ENCODE measurements at regions not wholly inside any gene's neighbourhood (a gene's known extent, or its start where the extent isn't known, plus 50 kb on each side); places are given as distances from the start of the nearest gene placed in this dataset.

DNA sequence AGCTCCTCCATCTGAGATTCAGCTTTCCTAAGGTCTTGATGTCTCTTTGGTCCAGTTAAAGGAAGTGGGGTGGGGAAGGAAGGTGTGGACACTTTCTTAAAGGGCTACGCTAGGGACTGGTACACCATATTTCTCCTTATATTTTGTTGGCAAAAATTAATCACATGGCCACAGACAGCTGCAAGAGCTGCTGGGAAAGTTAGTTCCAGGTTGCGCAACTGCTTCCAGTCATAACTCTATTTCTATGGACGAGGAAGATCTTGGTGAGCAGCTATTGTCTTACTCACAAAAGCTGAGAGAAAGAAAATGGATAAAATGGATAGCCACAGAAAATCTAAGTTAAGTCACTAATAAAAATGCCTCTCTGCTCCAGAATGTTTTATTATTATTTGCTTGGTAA lies 60.7 kb upstream of the PPM1B start:
- no peaks in the 10 kb centered on the region for H3K36me3 ChIP-seq (ENCODE audit: low read depth, missing control alignments)
- H3K27me3 ChIP-seq: no peaks in the 10 kb centered on the region
- no peak overlapping the region for H3K27ac ChIP-seq
- DNase-seq: no peak
- intact Hi-C loops (cut with DNase I; ENCODE audit: low total_unique reads): no loop called here
- TF ChIP-seq POLR2A (IDR thresholded peaks at IDR 0.05): no peak
- no peaks in the 10 kb centered on the region for H3K9me3 ChIP-seq
- 92 to 96% methylated on average over 3 of the region's 3 CpGs for WGBS, 2 donors
- H3K4me1 ChIP-seq: peaks cover 12% of the 10 kb centered on the region
- no peak overlapping the region for H3K4me3 ChIP-seq

DNA sequence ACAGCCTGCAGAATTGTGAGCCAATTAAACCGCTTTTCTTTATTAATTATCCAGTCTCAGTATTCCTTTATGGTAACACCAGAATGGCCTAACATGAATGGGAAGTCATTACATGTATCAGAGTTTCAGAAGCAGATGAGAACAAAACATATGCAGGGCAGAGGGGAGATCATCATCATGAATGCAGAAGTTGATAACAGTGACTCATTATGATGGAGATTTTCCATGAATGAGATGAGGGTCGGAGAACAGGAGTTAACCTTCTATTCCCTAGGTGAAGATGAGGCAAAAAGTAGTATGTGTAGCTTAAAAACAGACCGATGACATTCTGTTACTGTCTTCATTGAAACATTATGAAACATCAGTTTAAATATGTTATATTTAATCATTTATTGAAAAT lies 59.5 kb upstream of the PPM1B start:
- no peak for DNase-seq
- intact Hi-C loops (cut with DNase I; ENCODE audit: low total_unique reads): no loop called here
- H3K27me3 ChIP-seq: no peaks in the 10 kb centered on the region
- no peaks in the 10 kb centered on the region for H3K4me1 ChIP-seq
- H3K27ac ChIP-seq: no peak overlapping the region
- TF ChIP-seq, protein P1, sequence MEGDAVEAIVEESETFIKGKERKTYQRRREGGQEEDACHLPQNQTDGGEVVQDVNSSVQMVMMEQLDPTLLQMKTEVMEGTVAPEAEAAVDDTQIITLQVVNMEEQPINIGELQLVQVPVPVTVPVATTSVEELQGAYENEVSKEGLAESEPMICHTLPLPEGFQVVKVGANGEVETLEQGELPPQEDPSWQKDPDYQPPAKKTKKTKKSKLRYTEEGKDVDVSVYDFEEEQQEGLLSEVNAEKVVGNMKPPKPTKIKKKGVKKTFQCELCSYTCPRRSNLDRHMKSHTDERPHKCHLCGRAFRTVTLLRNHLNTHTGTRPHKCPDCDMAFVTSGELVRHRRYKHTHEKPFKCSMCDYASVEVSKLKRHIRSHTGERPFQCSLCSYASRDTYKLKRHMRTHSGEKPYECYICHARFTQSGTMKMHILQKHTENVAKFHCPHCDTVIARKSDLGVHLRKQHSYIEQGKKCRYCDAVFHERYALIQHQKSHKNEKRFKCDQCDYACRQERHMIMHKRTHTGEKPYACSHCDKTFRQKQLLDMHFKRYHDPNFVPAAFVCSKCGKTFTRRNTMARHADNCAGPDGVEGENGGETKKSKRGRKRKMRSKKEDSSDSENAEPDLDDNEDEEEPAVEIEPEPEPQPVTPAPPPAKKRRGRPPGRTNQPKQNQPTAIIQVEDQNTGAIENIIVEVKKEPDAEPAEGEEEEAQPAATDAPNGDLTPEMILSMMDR (IDR thresholded peaks at IDR 0.05): no peak
- TF ChIP-seq POLR2A (IDR thresholded peaks at IDR 0.05): no peak
- H3K4me3 ChIP-seq: no peak overlapping the region
- H3K9me3 ChIP-seq: no peaks in the 10 kb centered on the region
- H3K36me3 ChIP-seq (ENCODE audit: low read depth, missing control alignments): no peaks in the 10 kb centered on the region
- 85 to 95% methylated on average over 3 of the region's 3 CpGs for WGBS, 2 donors

DNA sequence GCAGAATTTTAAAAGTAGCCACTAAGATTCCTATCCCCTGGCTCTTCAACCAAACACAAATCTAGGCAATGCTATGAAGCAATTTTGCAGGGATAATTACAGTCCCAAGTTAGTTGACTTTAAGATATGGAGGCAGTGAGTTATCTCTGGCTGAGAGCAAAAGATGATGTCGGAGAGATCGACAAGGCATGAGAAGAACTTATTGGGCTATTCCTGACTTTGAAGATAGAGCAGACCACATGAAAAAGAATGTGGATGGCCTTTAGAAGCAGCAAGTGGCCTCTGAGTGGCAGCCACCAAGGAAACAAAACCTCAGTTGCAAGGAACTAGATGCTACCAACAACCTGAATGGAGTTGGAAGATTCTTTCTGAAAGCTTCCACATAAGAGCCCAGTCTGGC lies 58.2 kb upstream of the PPM1B start:
- no peaks in the 10 kb centered on the region for H3K36me3 ChIP-seq (ENCODE audit: low read depth, missing control alignments)
- H3K27ac ChIP-seq: no peak overlapping the region
- no peaks in the 10 kb centered on the region for H3K27me3 ChIP-seq
- intact Hi-C loops (cut with DNase I; ENCODE audit: low total_unique reads): no loop called here
- DNase-seq: no peak
- H3K4me1 ChIP-seq: no peaks in the 10 kb centered on the region
- H3K4me3 ChIP-seq: no peak overlapping the region
- WGBS, 2 donors: 33 to 55% methylated on average over 2 of the region's 2 CpGs
- no peaks in the 10 kb centered on the region for H3K9me3 ChIP-seq
- TF ChIP-seq POLR2A (IDR thresholded peaks at IDR 0.05): no peak
- TF ChIP-seq, protein P1 (IDR thresholded peaks at IDR 0.05): no peak

DNA sequence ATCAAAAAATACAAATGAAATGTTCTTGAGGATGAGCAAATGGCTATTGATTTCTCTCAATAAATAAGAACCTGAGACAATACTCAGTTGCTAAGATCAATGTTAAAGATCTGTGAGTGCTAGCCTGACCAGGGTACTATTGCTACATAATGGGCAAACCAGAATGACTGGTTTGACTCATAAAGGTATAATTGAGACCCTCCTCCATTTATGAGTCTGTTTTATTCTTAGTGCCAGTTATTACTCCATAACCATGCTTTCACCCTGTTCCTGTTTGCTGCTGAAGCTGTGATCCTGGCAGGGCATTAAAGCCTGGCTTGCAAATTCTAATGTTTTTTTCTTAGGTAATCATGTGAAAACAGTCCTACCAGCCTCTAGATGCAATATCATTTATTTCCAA lies 56.6 kb upstream of the PPM1B start:
- intact Hi-C loops (cut with DNase I; ENCODE audit: low total_unique reads): no loop called here
- no peaks in the 10 kb centered on the region for H3K4me1 ChIP-seq
- no peaks in the 10 kb centered on the region for H3K27me3 ChIP-seq
- no peak for DNase-seq
- TF ChIP-seq, protein P1 (IDR thresholded peaks at IDR 0.05): no peak
- TF ChIP-seq POLR2A (IDR thresholded peaks at IDR 0.05): no peak
- no peaks in the 10 kb centered on the region for H3K36me3 ChIP-seq (ENCODE audit: low read depth, missing control alignments)
- H3K9me3 ChIP-seq: no peaks in the 10 kb centered on the region
- H3K4me3 ChIP-seq: no peak overlapping the region
- no peak overlapping the region for H3K27ac ChIP-seq

DNA sequence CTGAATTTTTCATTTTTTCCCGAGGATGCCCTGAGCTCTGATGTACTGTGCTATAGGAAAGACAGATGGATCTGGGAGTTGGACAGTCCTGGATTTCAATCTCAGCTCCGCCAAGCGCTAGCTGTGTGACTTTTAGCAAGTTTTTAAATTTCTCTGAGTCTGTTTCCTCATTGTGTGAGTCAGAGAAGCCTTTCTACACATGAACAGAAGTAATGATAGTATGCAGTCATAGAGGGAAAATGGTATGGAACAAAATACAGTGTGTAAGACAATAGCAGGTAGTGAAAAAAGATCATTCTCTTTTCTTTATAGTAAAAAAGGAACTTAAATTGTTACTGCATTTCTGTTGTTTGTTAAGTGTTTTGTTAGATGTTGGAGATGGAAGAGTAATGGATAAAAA lies 52.4 kb upstream of the PPM1B start:
- no peaks in the 10 kb centered on the region for H3K4me1 ChIP-seq
- no peaks in the 10 kb centered on the region for H3K36me3 ChIP-seq (ENCODE audit: low read depth, missing control alignments)
- 88 to 89% methylated on average over 3 of the region's 3 CpGs for WGBS, 2 donors
- H3K4me3 ChIP-seq: no peak overlapping the region
- intact Hi-C loops (cut with DNase I; ENCODE audit: low total_unique reads): no loop called here
- TF ChIP-seq, protein P1 (IDR thresholded peaks at IDR 0.05): no peak
- TF ChIP-seq POLR2A (IDR thresholded peaks at IDR 0.05): no peak
- H3K27me3 ChIP-seq: no peaks in the 10 kb centered on the region
- no peaks in the 10 kb centered on the region for H3K9me3 ChIP-seq
- DNase-seq: no peak
- H3K27ac ChIP-seq: no peak overlapping the region
